ENCODE measurements at regions not wholly inside any gene's neighbourhood (a gene's known extent, or its start where the extent isn't known, plus 50 kb on each side); places are given as distances from the start of the nearest gene placed in this dataset.

- DNase-seq (no peak), ATAC-seq (no peak)
- no peak overlapping the region for H3K27ac ChIP-seq
- no peaks in the 10 kb centered on the region for H3K9me3 ChIP-seq
- TF ChIP-seq CTCF (IDR thresholded peaks at IDR 0.05): no peak
- H3K27me3 ChIP-seq (ENCODE audit: insufficient read depth in 3 of 3, low read length in 2 of 3): no peaks in the 10 kb centered on the region
- no peaks in the 10 kb centered on the region for H3K4me1 ChIP-seq
- intact Hi-C loops (cut with DNase I): no loop called here
- no peaks in the 10 kb centered on the region for H3K36me3 ChIP-seq (ENCODE audit: insufficient read depth in 1 of 2, low read depth in 1 of 2)
- no peak overlapping the region for H3K4me3 ChIP-seq
- WGBS, 3 donors: 53 to 87% (median 58%) methylated on average over 3 of the region's 3 CpGs
Observed at GRCh38 chr2:107007927-107008326, 122.0 kb upstream of the ST6GAL2 start.

GRCh38 chr2:107008843-107009242, 122.9 kb upstream of the ST6GAL2 start:
- Histone ChIP-seq H3K4me3 (no peak overlapping the region), H3K4me1 (no peaks in the 10 kb centered on the region), H3K9me3 (no peaks in the 10 kb centered on the region), H3K36me3 (ENCODE audit: insufficient read depth in 1 of 2, low read depth in 1 of 2) (no peaks in the 10 kb centered on the region), H3K27me3 (ENCODE audit: insufficient read depth in 3 of 3, low read length in 2 of 3) (no peaks in the 10 kb centered on the region), H3K27ac (no peak overlapping the region)
- no peak for DNase-seq
- ATAC-seq: no peak
- 73 to 85% (median 79%) methylated on average over 3 of the region's 3 CpGs for WGBS, 3 donors
- no peak for TF ChIP-seq CTCF (IDR thresholded peaks at IDR 0.05)
- intact Hi-C loops (cut with DNase I): no loop called here

- no peak overlapping the region for H3K4me3 ChIP-seq
- intact Hi-C loops (cut with DNase I): no loop called here
- no peak for TF ChIP-seq CTCF (IDR thresholded peaks at IDR 0.05)
- DNase-seq: no peak
- H3K27ac ChIP-seq: no peak overlapping the region
- no peaks in the 10 kb centered on the region for H3K27me3 ChIP-seq (ENCODE audit: insufficient read depth in 3 of 3, low read length in 2 of 3)
- no peaks in the 10 kb centered on the region for H3K4me1 ChIP-seq
- ATAC-seq: no peak
- no peaks in the 10 kb centered on the region for H3K36me3 ChIP-seq (ENCODE audit: insufficient read depth in 1 of 2, low read depth in 1 of 2)
- H3K9me3 ChIP-seq: no peaks in the 10 kb centered on the region
- 93 to 94% (median 93%) methylated on average over 3 of the region's 3 CpGs for WGBS, 3 donors
Observed at GRCh38 chr2:107009275-107009674, 123.3 kb upstream of the ST6GAL2 start.

- no peak overlapping the region for H3K4me3 ChIP-seq
- WGBS, 3 donors: 62 to 69% (median 63%) methylated on average over 5 of the region's 5 CpGs
- ATAC-seq (no peak), DNase-seq (no peak)
- no peaks in the 10 kb centered on the region for H3K27me3 ChIP-seq (ENCODE audit: insufficient read depth in 3 of 3, low read length in 2 of 3)
- TF ChIP-seq CTCF (IDR thresholded peaks at IDR 0.05): no peak
- no peak overlapping the region for H3K27ac ChIP-seq
- no peaks in the 10 kb centered on the region for H3K9me3 ChIP-seq
- H3K36me3 ChIP-seq (ENCODE audit: insufficient read depth in 1 of 2, low read depth in 1 of 2): no peaks in the 10 kb centered on the region
- no peaks in the 10 kb centered on the region for H3K4me1 ChIP-seq
- intact Hi-C loops (cut with DNase I): no loop called here
Observed at GRCh38 chr2:107012714-107013306, 126.8 kb upstream of the ST6GAL2 start.

- Histone ChIP-seq H3K27ac (no peak overlapping the region), H3K4me1 (no peaks in the 10 kb centered on the region), H3K4me3 (no peak overlapping the region), H3K36me3 (ENCODE audit: insufficient read depth in 1 of 2, low read depth in 1 of 2) (no peaks in the 10 kb centered on the region), H3K27me3 (ENCODE audit: insufficient read depth in 3 of 3, low read length in 2 of 3) (no peaks in the 10 kb centered on the region), H3K9me3 (no peaks in the 10 kb centered on the region)
- TF ChIP-seq CTCF (IDR thresholded peaks at IDR 0.05): no peak
- WGBS, 3 donors: 94 to 96% (median 95%) methylated on average over 2 of the region's 2 CpGs
- intact Hi-C loops (cut with DNase I): no loop called here
- DNase-seq: no peak
- no peak for ATAC-seq
Observed at GRCh38 chr2:107013884-107014283, 127.9 kb upstream of the ST6GAL2 start.

Measured in psoas muscle (tissue), 7 donors.